Liver (tissue), 8 donors: ENCODE measurements at regions not wholly inside any gene's neighbourhood (a gene's known extent, or its start where the extent isn't known, plus 50 kb on each side); places are given as distances from the start of the nearest gene placed in this dataset.

Experiments used
- DNase-seq: peaks from one replicate; pipeline ENCODE4 v3.0.0-alpha.2; 2017; ENCODE audit warnings: low spot score
- H3K27ac ChIP-seq, 2 donors: one replicate each; pipeline ENCODE4 v1.7.0; 2013; ENCODE audit warnings: inconsistent platforms in 2 of 2, low read length in 2 of 2, control low read depth in 1 of 2, low read depth in 1 of 2, mild to moderate bottlenecking in 1 of 2
- H3K27me3 ChIP-seq, 4 donors: one replicate each; pipeline versions ENCODE4 v1.6.1 to v1.7.0; 2013; ENCODE audit warnings: low read length in 3 of 4, inconsistent platforms in 1 of 4, mild to moderate bottlenecking in 1 of 4, moderate library complexity in 1 of 4; ENCODE audit not compliant: control insufficient read depth in 4 of 4, insufficient read depth in 4 of 4
- H3K36me3 ChIP-seq, 4 donors: one replicate each; pipeline versions ENCODE4 v1.6.1 to v1.7.0; 2013; ENCODE audit warnings: low read length in 3 of 4, mild to moderate bottlenecking in 3 of 4, low read depth in 1 of 4, moderate library complexity in 1 of 4; ENCODE audit not compliant: control insufficient read depth in 4 of 4, insufficient read depth in 3 of 4
- H3K4me1 ChIP-seq, 4 donors: one replicate each; pipeline versions ENCODE4 v1.6.1 to v1.7.0; 2013; ENCODE audit warnings: low read length in 3 of 4, mild to moderate bottlenecking in 3 of 4, moderate library complexity in 1 of 4; ENCODE audit not compliant: control insufficient read depth in 4 of 4, insufficient read depth in 4 of 4
- H3K4me3 ChIP-seq, 3 donors: one replicate each; pipeline versions ENCODE4 v1.6.1 to v1.7.0; 2013; ENCODE audit warnings: low read length in 3 of 3, control low read depth in 1 of 3, low read depth in 1 of 3, mild to moderate bottlenecking in 1 of 3
- H3K9ac ChIP-seq, 2 donors: one replicate each; pipeline ENCODE4 v1.7.0; 2013; ENCODE audit warnings: low read length in 2 of 2, mild to moderate bottlenecking in 2 of 2, moderate library complexity in 2 of 2, control low read depth in 1 of 2, low read depth in 1 of 2
- H3K9me3 ChIP-seq, 4 donors: one replicate each; pipeline versions ENCODE4 v1.6.1 to v1.7.0; 2013; ENCODE audit warnings: low read length in 3 of 4; ENCODE audit not compliant: control insufficient read depth in 4 of 4
- EGR1 ChIP-seq, 2 donors: IDR thresholded peaks; 2 replicates each; pipeline ENCODE4 v1.6.1; 2016 to 2018; ENCODE audit warnings: antibody characterized with exemption in 2 of 2, low read depth in 2 of 2
- GABPA ChIP-seq, 2 donors: IDR thresholded peaks in 1 of 2; conservative IDR thresholded peaks in 1 of 2; 2 replicates each; pipeline ENCODE4 v1.6.1; 2016; ENCODE audit warnings: antibody characterized with exemption in 2 of 2, mild to moderate bottlenecking in 1 of 2, moderate library complexity in 1 of 2
- HNF4A ChIP-seq, 2 donors: conservative IDR thresholded peaks; 2 replicates each; pipeline ENCODE4 v1.6.1; 2016; ENCODE audit warnings: antibody characterized with exemption in 2 of 2, mild to moderate bottlenecking in 2 of 2
- HNF4G ChIP-seq: IDR thresholded peaks from 2 replicates; pipeline ENCODE4 v1.6.1; 2016; ENCODE audit warnings: antibody characterized with exemption
- JUND ChIP-seq, 2 donors: IDR thresholded peaks; 2 replicates each; pipeline ENCODE4 v1.6.1; 2016; ENCODE audit warnings: antibody characterized with exemption in 2 of 2
- NR2F2 ChIP-seq: IDR thresholded peaks from 2 replicates; pipeline ENCODE4 v1.6.1; 2016; ENCODE audit warnings: antibody characterized with exemption
- RAD21 ChIP-seq, 2 donors: IDR thresholded peaks; 2 replicates each; pipeline ENCODE4 v1.6.1; 2016; ENCODE audit warnings: antibody characterized with exemption in 2 of 2, mild to moderate bottlenecking in 2 of 2
- RXRA ChIP-seq, 2 donors: IDR thresholded peaks; 2 replicates each; pipeline ENCODE4 v1.6.1; 2017 to 2018; ENCODE audit warnings: antibody characterized with exemption in 2 of 2, mild to moderate bottlenecking in 1 of 2
- SP1 ChIP-seq: IDR thresholded peaks from 2 replicates; pipeline ENCODE4 v1.6.1; 2018; ENCODE audit warnings: antibody characterized with exemption, mild to moderate bottlenecking
- TAF1 ChIP-seq: conservative IDR thresholded peaks from 2 replicates; pipeline ENCODE4 v1.6.1; 2016; ENCODE audit warnings: antibody characterized with exemption, mild to moderate bottlenecking
- YY1 ChIP-seq: IDR thresholded peaks from 2 replicates; pipeline ENCODE4 v1.6.1; 2016; ENCODE audit warnings: antibody characterized with exemption, mild to moderate bottlenecking
- WGBS: extraction: QIAGEN DNeasy Blood & Tissue Kit; methylation state at CpG from one replicate; pipeline ENCODE4 v1.1.7; 2013; 5-methylcytosine and 5-hydroxymethylcytosine counted together
- TF ChIP-seq, protein P1 (sequence below): IDR thresholded peaks from 2 replicates; pipeline ENCODE4 v1.6.1; 2016; ENCODE audit warnings: antibody characterized with exemption, mild to moderate bottlenecking
- TF ChIP-seq, protein P2 (sequence below): IDR thresholded peaks from 2 replicates; pipeline ENCODE4 v1.6.1; 2016; ENCODE audit warnings: antibody characterized with exemption
- TF ChIP-seq, protein P3 (sequence below): IDR thresholded peaks from 2 replicates; pipeline ENCODE4 v1.6.1; 2016; ENCODE audit warnings: antibody characterized with exemption
- TF ChIP-seq, protein P4 (sequence below): fragments of 150-350 bp; IDR thresholded peaks from 2 replicates; pipeline ENCODE4 v1.5.1; 2017; ENCODE audit warnings: improper control_type of control experiment, low read depth, low read length; ENCODE audit not compliant: missing input control
- TF ChIP-seq, protein P5 (sequence below): IDR thresholded peaks from 2 replicates; pipeline ENCODE4 v1.6.1; 2016; ENCODE audit warnings: antibody characterized with exemption
- donor health status: healthy.
- donor health status: healthy.
- donor health status: healthy.
- donor health status: healthy.
- donor health status: healthy.

DNA sequence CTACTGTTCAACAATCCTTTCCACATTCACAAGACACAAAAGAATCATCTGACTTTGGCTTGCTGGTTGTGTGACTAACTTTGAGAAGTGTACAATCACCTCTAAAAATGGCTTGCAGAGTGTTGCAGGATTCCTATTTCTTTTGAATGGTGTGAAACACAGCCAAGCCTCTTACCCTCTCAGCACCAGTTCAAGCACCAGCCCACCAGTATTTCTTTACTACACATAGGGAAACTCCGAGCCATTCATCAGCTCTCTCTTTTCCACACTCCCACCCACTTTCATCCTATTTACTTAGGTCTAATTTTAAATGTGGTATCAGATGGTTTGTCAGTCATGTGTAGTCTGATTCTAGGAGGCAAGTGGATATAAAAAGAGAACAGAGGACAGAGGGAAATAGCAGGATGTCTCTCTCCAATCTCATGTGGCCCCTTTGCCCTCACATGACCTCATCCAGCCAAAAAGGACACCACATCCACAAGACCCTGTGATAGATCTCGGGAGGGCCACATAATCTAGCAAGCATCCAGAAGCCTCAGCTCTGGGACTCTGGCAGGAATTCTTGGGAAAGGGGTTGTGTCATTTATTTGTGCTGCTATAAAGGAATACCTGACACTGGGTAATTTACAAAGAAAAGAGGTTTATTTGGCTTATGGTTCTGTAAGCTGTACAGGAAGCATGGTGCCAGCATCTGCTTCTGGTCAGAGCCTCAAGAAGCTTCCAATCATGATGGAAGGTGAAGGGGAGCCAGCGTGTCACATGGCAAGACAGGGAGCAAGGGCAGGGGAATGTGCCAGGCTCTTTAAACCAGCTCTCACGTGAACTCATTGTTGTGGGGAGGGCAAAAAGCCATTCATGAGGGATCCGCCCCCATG is 66.8 kb upstream of the NEBL start:
- H3K4me1 ChIP-seq = no peaks in the 10 kb centered on the region
- TF ChIP-seq, protein P1, sequence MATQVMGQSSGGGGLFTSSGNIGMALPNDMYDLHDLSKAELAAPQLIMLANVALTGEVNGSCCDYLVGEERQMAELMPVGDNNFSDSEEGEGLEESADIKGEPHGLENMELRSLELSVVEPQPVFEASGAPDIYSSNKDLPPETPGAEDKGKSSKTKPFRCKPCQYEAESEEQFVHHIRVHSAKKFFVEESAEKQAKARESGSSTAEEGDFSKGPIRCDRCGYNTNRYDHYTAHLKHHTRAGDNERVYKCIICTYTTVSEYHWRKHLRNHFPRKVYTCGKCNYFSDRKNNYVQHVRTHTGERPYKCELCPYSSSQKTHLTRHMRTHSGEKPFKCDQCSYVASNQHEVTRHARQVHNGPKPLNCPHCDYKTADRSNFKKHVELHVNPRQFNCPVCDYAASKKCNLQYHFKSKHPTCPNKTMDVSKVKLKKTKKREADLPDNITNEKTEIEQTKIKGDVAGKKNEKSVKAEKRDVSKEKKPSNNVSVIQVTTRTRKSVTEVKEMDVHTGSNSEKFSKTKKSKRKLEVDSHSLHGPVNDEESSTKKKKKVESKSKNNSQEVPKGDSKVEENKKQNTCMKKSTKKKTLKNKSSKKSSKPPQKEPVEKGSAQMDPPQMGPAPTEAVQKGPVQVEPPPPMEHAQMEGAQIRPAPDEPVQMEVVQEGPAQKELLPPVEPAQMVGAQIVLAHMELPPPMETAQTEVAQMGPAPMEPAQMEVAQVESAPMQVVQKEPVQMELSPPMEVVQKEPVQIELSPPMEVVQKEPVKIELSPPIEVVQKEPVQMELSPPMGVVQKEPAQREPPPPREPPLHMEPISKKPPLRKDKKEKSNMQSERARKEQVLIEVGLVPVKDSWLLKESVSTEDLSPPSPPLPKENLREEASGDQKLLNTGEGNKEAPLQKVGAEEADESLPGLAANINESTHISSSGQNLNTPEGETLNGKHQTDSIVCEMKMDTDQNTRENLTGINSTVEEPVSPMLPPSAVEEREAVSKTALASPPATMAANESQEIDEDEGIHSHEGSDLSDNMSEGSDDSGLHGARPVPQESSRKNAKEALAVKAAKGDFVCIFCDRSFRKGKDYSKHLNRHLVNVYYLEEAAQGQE = no peak
- TF ChIP-seq GABPA (IDR thresholded peaks at IDR 0.05 in 1 of 2, conservative IDR thresholded peaks at IDR 0.05 in 1 of 2) (no peak), NR2F2 (no peak), EGR1 (IDR thresholded peaks at IDR 0.05; ENCODE audit: low read depth in 2 of 2) (no peak), YY1 (no peak), HNF4G (no peak), RXRA (IDR thresholded peaks at IDR 0.05) (no peak), JUND (IDR thresholded peaks at IDR 0.05) (no peak), TAF1 (no peak), RAD21 (IDR thresholded peaks at IDR 0.05) (no peak), HNF4A (conservative IDR thresholded peaks at IDR 0.05) (no peak), SP1 (no peak)
- TF ChIP-seq, protein P2, sequence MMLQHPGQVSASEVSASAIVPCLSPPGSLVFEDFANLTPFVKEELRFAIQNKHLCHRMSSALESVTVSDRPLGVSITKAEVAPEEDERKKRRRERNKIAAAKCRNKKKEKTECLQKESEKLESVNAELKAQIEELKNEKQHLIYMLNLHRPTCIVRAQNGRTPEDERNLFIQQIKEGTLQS = no peak
- TF ChIP-seq, protein P3, sequence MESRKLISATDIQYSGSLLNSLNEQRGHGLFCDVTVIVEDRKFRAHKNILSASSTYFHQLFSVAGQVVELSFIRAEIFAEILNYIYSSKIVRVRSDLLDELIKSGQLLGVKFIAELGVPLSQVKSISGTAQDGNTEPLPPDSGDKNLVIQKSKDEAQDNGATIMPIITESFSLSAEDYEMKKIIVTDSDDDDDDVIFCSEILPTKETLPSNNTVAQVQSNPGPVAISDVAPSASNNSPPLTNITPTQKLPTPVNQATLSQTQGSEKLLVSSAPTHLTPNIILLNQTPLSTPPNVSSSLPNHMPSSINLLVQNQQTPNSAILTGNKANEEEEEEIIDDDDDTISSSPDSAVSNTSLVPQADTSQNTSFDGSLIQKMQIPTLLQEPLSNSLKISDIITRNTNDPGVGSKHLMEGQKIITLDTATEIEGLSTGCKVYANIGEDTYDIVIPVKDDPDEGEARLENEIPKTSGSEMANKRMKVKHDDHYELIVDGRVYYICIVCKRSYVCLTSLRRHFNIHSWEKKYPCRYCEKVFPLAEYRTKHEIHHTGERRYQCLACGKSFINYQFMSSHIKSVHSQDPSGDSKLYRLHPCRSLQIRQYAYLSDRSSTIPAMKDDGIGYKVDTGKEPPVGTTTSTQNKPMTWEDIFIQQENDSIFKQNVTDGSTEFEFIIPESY = no peak
- TF ChIP-seq, protein P4, sequence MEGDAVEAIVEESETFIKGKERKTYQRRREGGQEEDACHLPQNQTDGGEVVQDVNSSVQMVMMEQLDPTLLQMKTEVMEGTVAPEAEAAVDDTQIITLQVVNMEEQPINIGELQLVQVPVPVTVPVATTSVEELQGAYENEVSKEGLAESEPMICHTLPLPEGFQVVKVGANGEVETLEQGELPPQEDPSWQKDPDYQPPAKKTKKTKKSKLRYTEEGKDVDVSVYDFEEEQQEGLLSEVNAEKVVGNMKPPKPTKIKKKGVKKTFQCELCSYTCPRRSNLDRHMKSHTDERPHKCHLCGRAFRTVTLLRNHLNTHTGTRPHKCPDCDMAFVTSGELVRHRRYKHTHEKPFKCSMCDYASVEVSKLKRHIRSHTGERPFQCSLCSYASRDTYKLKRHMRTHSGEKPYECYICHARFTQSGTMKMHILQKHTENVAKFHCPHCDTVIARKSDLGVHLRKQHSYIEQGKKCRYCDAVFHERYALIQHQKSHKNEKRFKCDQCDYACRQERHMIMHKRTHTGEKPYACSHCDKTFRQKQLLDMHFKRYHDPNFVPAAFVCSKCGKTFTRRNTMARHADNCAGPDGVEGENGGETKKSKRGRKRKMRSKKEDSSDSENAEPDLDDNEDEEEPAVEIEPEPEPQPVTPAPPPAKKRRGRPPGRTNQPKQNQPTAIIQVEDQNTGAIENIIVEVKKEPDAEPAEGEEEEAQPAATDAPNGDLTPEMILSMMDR = no peak
- TF ChIP-seq, protein P5, sequence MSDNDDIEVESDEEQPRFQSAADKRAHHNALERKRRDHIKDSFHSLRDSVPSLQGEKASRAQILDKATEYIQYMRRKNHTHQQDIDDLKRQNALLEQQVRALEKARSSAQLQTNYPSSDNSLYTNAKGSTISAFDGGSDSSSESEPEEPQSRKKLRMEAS = no peak
- H3K27me3 ChIP-seq = no peaks in the 10 kb centered on the region
- no peak overlapping the region for H3K4me3 ChIP-seq
- no peak overlapping the region for H3K9ac ChIP-seq
- no peak overlapping the region for H3K27ac ChIP-seq
- no peaks in the 10 kb centered on the region for H3K36me3 ChIP-seq
- 91% methylated on average over 5 of the region's 5 CpGs for WGBS
- no peaks in the 10 kb centered on the region for H3K9me3 ChIP-seq
- no peak for DNase-seq
